A673 (cell line): ENCODE measurements at regions not wholly inside any gene's neighbourhood (a gene's known extent, or its start where the extent isn't known, plus 50 kb on each side); places are given as distances from the start of the nearest gene placed in this dataset.

Source experiments
- BruUV-seq: library from RNA; stranded (reverse); fragments of 400-500 nt; replicated peaks from 2 replicates; lab custom pipeline; 2021; lab: Mats Ljungman, UMichigan
- CTCF ChIA-PET: fragments of 300-600 bp; sonication (Branson Sonifier 250); formaldehyde crosslinking; loops from one replicate; lab custom pipeline; 2022; ENCODE audit warnings: antibody characterized with exemption; lab: Charles Lee
- POLR2A ChIA-PET: fragments of 300-600 bp; sonication (Branson Sonifier 250); formaldehyde crosslinking; loops from one replicate; lab custom pipeline; 2022; ENCODE audit warnings: antibody characterized with exemption; ENCODE audit not compliant: low non-redundant PET; lab: Charles Lee
- DNase-seq: peaks from one replicate; pipeline ENCODE4 v3.0.0-alpha.2; 2015; ENCODE audit warnings: low spot score
- H3K27ac ChIP-seq: fragments of 200-600 bp; sonication (generic); 2 replicates; pipeline ENCODE4 v1.5.1; 2016; ENCODE audit warnings: mixed run types, low read depth, mild to moderate bottlenecking, mixed read lengths, antibody characterized with exemption, low read length; ENCODE audit not compliant: poor library complexity, severe bottlenecking
- H3K27me3 ChIP-seq: fragments of 200-600 bp; sonication (generic); replicated peaks from 2 replicates; pipeline ENCODE4 v1.6.1; 2017; ENCODE audit warnings: mixed run types, low read depth, mild to moderate bottlenecking, mixed read lengths, antibody characterized with exemption, low read length; ENCODE audit not compliant: insufficient read depth, poor library complexity
- H3K36me3 ChIP-seq: fragments of 200-600 bp; sonication (generic); 2 replicates; pipeline ENCODE4 v1.6.1; 2016; ENCODE audit warnings: mixed run types, mild to moderate bottlenecking, mixed read lengths, antibody characterized with exemption, low read length; ENCODE audit not compliant: insufficient read depth, poor library complexity, severe bottlenecking
- H3K4me1 ChIP-seq: fragments of 200-600 bp; sonication (generic); 2 replicates; pipeline ENCODE4 v1.6.1; 2017; ENCODE audit warnings: mixed run types, mild to moderate bottlenecking, mixed read lengths, antibody characterized with exemption, low read length; ENCODE audit not compliant: insufficient read depth, poor library complexity, severe bottlenecking
- H3K4me3 ChIP-seq: fragments of 200-600 bp; sonication (generic); 2 replicates; pipeline ENCODE4 v1.5.1; 2016; ENCODE audit warnings: low read depth, mixed run types, mild to moderate bottlenecking, mixed read lengths, low read length; ENCODE audit not compliant: poor library complexity, severe bottlenecking
- H3K9me3 ChIP-seq: fragments of 200-600 bp; sonication (generic); 2 replicates; pipeline ENCODE4 v1.6.1; 2016; ENCODE audit warnings: mixed run types, low read depth, mild to moderate bottlenecking, mixed read lengths, antibody characterized with exemption, low read length; ENCODE audit not compliant: poor library complexity, severe bottlenecking
- EZH2 ChIP-seq: fragments of 200-600 bp; sonication (generic); IDR thresholded peaks from 2 replicates; pipeline ENCODE4 v1.6.1; 2017; ENCODE audit warnings: borderline replicate concordance, low read depth, mild to moderate bottlenecking, mixed read lengths, antibody characterized with exemption, low read length; ENCODE audit not compliant: poor library complexity, severe bottlenecking
- intact Hi-C: fragments of 100-400 bp; cut with micrococcal nuclease; formaldehyde crosslinking; loops from one replicate; pipeline ENCODE4 v1.10.0; 2022; ENCODE audit not compliant: unreplicated experiment
- TF ChIP-seq, protein P1 (sequence below): fragments of 300-800, 200-600 bp; sonication (generic); conservative IDR thresholded peaks from 2 replicates; pipeline ENCODE4 v1.5.1; 2017; ENCODE audit warnings: low read depth, mild to moderate bottlenecking, antibody characterized with exemption, low read length, moderate library complexity, mixed read lengths

DNA sequence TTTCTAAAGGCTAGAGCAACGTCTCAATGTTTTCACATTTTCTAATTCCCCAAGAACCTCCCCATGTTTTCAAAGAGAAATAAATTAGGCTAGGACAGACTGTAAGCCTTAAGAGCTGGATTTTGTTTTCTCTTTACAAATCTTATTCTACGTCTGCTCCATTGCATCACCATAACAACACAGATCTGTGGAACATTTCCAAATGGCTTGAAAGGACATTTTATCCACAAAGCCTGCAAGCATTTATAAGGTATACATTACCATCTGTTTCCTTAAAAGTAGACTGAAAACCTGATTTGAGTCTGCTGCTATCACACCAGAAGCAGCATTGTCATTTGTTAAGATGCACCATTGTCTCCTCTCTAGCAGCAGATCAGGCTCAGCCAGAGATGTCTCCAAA is 115.3 kb upstream of the PLEKHA5 start:
- BruUV-seq = no TSS peak
- Histone ChIP-seq H3K4me3 (no peak overlapping the region), H3K36me3 (no peaks in the 10 kb centered on the region), H3K27me3 (no peaks in the 10 kb centered on the region), H3K9me3 (no peaks in the 10 kb centered on the region), H3K4me1 (no peaks in the 10 kb centered on the region), H3K27ac (no peak overlapping the region)
- intact Hi-C loops = loop anchor here (10.0 kb wide), 1 partner anchor 59 kb away; no protein-coding TSS in a partner anchor
- ChIA-PET POLR2A (no interaction called here), CTCF (no interaction called here)
- TF ChIP-seq EZH2 = no peak
- TF ChIP-seq, protein P1, sequence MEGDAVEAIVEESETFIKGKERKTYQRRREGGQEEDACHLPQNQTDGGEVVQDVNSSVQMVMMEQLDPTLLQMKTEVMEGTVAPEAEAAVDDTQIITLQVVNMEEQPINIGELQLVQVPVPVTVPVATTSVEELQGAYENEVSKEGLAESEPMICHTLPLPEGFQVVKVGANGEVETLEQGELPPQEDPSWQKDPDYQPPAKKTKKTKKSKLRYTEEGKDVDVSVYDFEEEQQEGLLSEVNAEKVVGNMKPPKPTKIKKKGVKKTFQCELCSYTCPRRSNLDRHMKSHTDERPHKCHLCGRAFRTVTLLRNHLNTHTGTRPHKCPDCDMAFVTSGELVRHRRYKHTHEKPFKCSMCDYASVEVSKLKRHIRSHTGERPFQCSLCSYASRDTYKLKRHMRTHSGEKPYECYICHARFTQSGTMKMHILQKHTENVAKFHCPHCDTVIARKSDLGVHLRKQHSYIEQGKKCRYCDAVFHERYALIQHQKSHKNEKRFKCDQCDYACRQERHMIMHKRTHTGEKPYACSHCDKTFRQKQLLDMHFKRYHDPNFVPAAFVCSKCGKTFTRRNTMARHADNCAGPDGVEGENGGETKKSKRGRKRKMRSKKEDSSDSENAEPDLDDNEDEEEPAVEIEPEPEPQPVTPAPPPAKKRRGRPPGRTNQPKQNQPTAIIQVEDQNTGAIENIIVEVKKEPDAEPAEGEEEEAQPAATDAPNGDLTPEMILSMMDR = no peak
- no peak for DNase-seq

DNA sequence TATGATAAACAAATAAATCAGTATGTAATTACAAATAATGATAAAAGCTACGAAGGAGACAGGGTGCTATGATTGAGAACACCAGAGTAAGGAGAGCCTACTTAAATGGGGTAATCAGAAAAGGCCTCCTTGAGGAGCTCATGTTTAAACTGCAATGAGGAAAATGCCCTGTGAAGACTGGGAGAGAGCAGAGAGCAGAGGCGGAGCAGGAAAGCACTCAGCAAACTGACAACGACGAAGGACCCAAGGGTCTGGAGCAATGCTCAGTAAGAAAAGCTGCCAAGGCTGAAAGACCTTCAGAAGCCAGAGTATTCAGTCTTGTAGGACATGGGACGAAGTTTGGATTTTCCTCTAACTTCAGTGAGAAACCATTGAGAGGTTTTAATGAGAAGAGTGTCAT is 114.2 kb upstream of the PLEKHA5 start:
- Histone ChIP-seq H3K36me3 (no peaks in the 10 kb centered on the region), H3K27ac (no peak overlapping the region), H3K27me3 (no peaks in the 10 kb centered on the region), H3K9me3 (no peaks in the 10 kb centered on the region), H3K4me3 (no peak overlapping the region), H3K4me1 (no peaks in the 10 kb centered on the region)
- TF ChIP-seq EZH2 = no peak
- TF ChIP-seq, protein P1 = no peak
- ChIA-PET CTCF (no interaction called here), POLR2A (no interaction called here)
- intact Hi-C loops = loop anchor here (10.0 kb wide), 1 partner anchor 60 kb away; no protein-coding TSS in a partner anchor
- DNase-seq = no peak
- BruUV-seq = no TSS peak

DNA sequence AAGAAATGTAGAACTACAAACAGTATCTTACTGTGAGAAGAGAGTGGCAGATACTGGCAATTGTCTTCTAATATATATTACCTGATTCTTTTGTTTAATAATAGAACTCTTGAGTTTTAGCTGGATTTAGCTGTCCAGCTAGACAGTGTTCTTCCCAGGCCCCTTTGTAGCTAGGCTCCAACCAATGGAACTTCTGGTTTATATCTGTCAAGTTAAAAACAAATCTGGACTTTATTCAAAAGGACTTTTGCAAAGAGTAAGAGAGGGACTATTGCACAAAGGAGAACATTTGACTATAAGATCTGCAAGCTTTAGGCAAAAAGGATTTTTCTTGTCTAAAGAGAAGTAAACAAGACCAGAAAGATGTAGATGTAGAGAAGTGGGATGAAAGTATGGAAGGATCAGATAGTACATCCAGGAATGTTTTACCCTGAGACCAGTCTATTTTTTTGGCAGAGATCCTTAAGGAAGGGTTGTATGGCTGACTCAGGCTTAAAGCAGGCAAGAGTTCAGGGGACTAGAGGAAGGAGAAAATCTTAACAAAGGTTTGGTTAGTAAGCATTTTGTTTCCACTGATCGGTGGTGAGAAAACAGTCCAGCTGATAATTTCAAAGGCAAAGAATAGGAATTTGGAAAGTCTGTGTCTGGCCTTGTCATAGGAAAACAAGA is 111.1 kb upstream of the PLEKHA5 start:
- Histone ChIP-seq H3K4me1 (no peaks in the 10 kb centered on the region), H3K36me3 (no peaks in the 10 kb centered on the region), H3K9me3 (no peaks in the 10 kb centered on the region), H3K27me3 (no peaks in the 10 kb centered on the region), H3K27ac (no peak overlapping the region), H3K4me3 (no peak overlapping the region)
- no TSS peak for BruUV-seq
- CTCF ChIA-PET = no interaction called here
- intact Hi-C loops = loop anchor here (10.0 kb wide), 1 partner anchor 64 kb away; no protein-coding TSS in a partner anchor
- TF ChIP-seq, protein P1 = no peak
- TF ChIP-seq EZH2 = no peak
- POLR2A ChIA-PET = no interaction called here
- no peak for DNase-seq
